ENCODE measurements at regions not wholly inside any gene's neighbourhood (a gene's known extent, or its start where the extent isn't known, plus 50 kb on each side); places are given as distances from the start of the nearest gene placed in this dataset.

- H3K4me1 ChIP-seq = no peaks in the 10 kb centered on the region
- DNase-seq = no peak
- no peaks in the 10 kb centered on the region for H3K27me3 ChIP-seq
- TF ChIP-seq, protein P1, sequence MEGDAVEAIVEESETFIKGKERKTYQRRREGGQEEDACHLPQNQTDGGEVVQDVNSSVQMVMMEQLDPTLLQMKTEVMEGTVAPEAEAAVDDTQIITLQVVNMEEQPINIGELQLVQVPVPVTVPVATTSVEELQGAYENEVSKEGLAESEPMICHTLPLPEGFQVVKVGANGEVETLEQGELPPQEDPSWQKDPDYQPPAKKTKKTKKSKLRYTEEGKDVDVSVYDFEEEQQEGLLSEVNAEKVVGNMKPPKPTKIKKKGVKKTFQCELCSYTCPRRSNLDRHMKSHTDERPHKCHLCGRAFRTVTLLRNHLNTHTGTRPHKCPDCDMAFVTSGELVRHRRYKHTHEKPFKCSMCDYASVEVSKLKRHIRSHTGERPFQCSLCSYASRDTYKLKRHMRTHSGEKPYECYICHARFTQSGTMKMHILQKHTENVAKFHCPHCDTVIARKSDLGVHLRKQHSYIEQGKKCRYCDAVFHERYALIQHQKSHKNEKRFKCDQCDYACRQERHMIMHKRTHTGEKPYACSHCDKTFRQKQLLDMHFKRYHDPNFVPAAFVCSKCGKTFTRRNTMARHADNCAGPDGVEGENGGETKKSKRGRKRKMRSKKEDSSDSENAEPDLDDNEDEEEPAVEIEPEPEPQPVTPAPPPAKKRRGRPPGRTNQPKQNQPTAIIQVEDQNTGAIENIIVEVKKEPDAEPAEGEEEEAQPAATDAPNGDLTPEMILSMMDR (IDR thresholded peaks at IDR 0.05) = no peak
- no peak for ATAC-seq
- no peak overlapping the region for H3K27ac ChIP-seq
- no peak overlapping the region for H3K4me3 ChIP-seq
- H3K9me3 ChIP-seq = peaks cover 0 to 11% (median 0%) of the 10 kb centered on the region in 11 donors
- intact Hi-C loops (cut with DNase I) = no loop called here
- no peaks in the 10 kb centered on the region for H3K36me3 ChIP-seq
These were observed 1494.9 kb upstream of the MIR17HG start for GRCh38 chr13:89852570-89852969.

- intact Hi-C loops (cut with DNase I) = no loop called here
- ATAC-seq (no peak), DNase-seq (no peak)
- Histone ChIP-seq H3K4me1 (no peaks in the 10 kb centered on the region), H3K4me3 (no peak overlapping the region), H3K27me3 (no peaks in the 10 kb centered on the region), H3K9me3 (peaks cover 0 to 2% (median 0%) of the 10 kb centered on the region in 11 donors), H3K27ac (no peak overlapping the region), H3K36me3 (no peaks in the 10 kb centered on the region)
- TF ChIP-seq, protein P1 (IDR thresholded peaks at IDR 0.05) = no peak
- WGBS, 2 donors = 72 to 74% methylated on average over 4 of the region's 4 CpGs
These were observed 1491.0 kb upstream of the MIR17HG start for GRCh38 chr13:89856512-89856911.

- Histone ChIP-seq H3K9me3 (no peaks in the 10 kb centered on the region), H3K4me1 (no peaks in the 10 kb centered on the region), H3K27me3 (no peaks in the 10 kb centered on the region), H3K36me3 (no peaks in the 10 kb centered on the region), H3K27ac (no peak overlapping the region), H3K4me3 (no peak overlapping the region)
- ATAC-seq (no peak), DNase-seq (no peak)
- TF ChIP-seq, protein P1 (IDR thresholded peaks at IDR 0.05) = no peak
- intact Hi-C loops (cut with DNase I) = no loop called here
- WGBS, 2 donors = 79 to 84% methylated on average over 3 of the region's 3 CpGs
These were observed 1490.0 kb upstream of the MIR17HG start for GRCh38 chr13:89857502-89857901.

DNA sequence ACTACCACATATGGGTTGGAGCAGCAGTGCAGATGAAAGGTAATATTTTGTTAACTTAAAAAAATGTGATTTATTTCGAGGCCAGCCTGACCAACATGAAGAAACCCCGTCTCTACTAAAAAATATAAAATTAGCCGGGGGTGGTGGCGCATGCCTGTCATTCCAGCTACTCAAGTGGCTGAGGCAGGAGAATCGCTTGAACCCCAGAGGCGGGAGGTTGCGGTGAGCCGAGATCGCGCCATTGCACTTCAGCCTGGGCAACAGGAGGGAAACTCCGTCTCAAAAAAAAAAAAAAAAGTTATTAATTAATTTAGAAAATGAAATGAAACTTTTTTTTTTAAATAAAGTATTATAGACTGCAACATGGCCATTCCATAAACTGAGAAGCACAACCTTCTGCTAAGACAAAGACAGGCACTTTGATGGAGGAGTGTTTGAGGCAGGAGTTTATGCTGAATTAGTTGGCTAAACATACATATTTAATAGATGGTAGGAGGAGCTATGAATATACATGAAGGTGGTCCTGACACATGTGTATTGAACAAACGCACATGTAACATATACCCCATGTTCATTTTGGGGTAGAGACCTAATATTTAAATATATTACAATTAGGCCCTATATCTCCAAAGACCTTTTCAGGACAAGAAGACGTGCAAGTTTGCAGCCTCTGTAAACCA is 1485.3 kb upstream of the MIR17HG start:
- H3K9me3 ChIP-seq = no peaks in the 10 kb centered on the region
- ATAC-seq = no peak
- H3K36me3 ChIP-seq = no peaks in the 10 kb centered on the region
- no peaks in the 10 kb centered on the region for H3K4me1 ChIP-seq
- intact Hi-C loops (cut with DNase I) = no loop called here
- no peak for DNase-seq
- 92 to 93% methylated on average over 13 of the region's 13 CpGs for WGBS, 2 donors
- H3K27me3 ChIP-seq = no peaks in the 10 kb centered on the region
- H3K27ac ChIP-seq = no peak overlapping the region
- TF ChIP-seq, protein P1 (IDR thresholded peaks at IDR 0.05) = no peak
- no peak overlapping the region for H3K4me3 ChIP-seq

All from heart right ventricle (tissue), 16 donors.